Brain microvascular endothelial cell (primary cell): ENCODE measurements at regions not wholly inside any gene's neighbourhood (a gene's known extent, or its start where the extent isn't known, plus 50 kb on each side); places are given as distances from the start of the nearest gene placed in this dataset.

Experiments used
- DNase-seq: peaks from one replicate; pipeline ENCODE4 v3.0.0-alpha.2; 2020
- H3K27ac ChIP-seq: fragments of 250-450 bp; sonication (Bioruptor Pico); 2 replicates; pipeline ENCODE4 v1.5.1; 2020; ENCODE audit warnings: mild to moderate bottlenecking, moderate library complexity
- H3K27me3 ChIP-seq: fragments of 250-450 bp; sonication (Bioruptor Pico); replicated peaks from 2 replicates; pipeline ENCODE4 v1.5.1; 2020; ENCODE audit warnings: mild to moderate bottlenecking
- H3K36me3 ChIP-seq: fragments of 250-450 bp; sonication (Bioruptor Pico); replicated peaks from 2 replicates; pipeline ENCODE4 v1.5.1; 2020; ENCODE audit warnings: mild to moderate bottlenecking
- H3K4me3 ChIP-seq: 2 replicates; pipeline ENCODE4 v1.5.1; 2011; ENCODE audit warnings: low read depth, mild to moderate bottlenecking, control low read depth, low read length, moderate library complexity
- in situ Hi-C: cut with HindIII; loops from 2 replicates; pipeline ENCODE4 v1.10.0; 2017; ENCODE audit warnings: low sequenced_read_pairs, low pct_ligation_motif_present
- TF ChIP-seq, protein P1 (sequence below): IDR thresholded peaks from 2 replicates; pipeline ENCODE4 v1.5.1; 2011; ENCODE audit warnings: low read depth, mild to moderate bottlenecking, moderate library complexity, low read length, control low read depth, inconsistent platforms; ENCODE audit errors: missing control alignments

DNA sequence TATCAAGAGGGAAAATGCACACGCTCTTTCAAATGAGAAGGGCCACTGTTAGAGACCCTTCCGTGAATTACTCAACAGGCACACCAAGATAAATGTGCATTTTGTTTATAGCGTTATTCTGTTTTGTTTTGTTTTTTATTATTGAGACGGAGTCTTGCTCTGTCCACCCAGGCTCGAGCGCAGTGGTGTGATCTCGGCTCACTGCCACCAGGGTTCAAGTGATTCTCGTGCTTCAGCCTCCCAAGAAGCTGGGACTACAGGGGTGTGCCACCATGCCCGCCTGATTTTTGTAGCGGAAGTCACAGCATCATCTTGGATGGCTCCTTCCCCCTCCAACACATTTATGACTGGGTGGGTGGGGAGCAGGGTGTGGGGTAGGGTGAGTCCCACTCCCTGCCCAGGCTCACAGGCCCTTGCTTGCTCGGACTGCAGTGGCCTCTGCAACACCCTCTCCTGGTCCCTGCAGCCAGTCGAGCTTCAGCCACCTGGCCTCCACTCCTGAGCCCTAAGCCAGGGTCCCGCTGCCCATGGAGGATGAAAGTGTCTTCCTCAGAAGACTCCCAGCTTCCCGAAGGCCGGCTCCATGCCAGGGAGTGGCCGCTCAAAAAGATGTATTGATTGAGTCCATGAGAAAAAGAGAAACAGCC is 68.0 kb downstream of the RTL6 start:
- Histone ChIP-seq H3K27me3 (no peaks in the 10 kb centered on the region), H3K36me3 (no peaks in the 10 kb centered on the region), H3K4me3 (no peak overlapping the region), H3K27ac (no peak overlapping the region)
- TF ChIP-seq, protein P1, sequence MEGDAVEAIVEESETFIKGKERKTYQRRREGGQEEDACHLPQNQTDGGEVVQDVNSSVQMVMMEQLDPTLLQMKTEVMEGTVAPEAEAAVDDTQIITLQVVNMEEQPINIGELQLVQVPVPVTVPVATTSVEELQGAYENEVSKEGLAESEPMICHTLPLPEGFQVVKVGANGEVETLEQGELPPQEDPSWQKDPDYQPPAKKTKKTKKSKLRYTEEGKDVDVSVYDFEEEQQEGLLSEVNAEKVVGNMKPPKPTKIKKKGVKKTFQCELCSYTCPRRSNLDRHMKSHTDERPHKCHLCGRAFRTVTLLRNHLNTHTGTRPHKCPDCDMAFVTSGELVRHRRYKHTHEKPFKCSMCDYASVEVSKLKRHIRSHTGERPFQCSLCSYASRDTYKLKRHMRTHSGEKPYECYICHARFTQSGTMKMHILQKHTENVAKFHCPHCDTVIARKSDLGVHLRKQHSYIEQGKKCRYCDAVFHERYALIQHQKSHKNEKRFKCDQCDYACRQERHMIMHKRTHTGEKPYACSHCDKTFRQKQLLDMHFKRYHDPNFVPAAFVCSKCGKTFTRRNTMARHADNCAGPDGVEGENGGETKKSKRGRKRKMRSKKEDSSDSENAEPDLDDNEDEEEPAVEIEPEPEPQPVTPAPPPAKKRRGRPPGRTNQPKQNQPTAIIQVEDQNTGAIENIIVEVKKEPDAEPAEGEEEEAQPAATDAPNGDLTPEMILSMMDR, result no peak
- in situ Hi-C loops, result no loop called here
- DNase-seq, result no peak

DNA sequence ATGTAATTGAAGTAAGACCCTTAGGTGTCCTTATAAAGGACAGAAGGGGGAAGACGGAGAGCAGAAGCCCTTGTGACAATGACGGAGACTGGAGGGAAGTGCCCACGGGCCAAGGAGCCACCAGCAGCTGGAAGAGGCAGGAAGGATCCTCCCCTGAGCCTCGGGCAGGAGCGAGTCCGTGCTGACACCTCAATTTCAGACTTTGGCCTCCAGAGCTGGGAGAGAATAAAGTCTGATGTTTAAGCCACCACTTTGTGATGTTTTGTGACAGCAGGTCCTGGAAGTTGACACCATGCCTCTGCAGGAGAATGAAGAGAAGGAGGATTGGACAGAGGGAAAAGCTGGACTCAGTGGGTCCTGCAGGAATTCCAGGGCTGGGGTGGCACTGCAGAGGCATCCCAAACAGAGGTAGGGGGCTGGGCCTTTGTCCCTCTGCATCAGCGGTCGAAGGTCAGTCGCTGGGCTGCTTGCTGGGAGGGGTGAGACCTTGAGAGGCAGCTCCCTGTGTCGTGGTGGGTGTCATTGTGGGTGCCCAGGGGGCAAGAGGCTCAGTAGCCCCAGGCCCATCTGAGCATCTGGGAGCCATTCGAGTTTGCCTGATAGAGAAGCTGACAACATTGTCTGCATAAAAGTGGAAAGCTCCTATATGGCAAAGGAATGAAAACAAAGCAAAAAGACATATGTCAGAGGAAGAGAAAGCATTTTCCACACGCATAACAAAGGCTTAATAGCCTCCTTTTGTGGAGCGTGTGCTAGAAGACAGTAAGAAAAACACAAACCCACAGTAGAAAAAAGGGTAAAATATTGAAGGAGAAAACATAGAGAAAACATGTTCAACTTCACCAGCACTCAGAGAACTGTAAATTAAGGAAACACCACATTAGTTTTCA is 68.8 kb downstream of the RTL6 start:
- H3K36me3 ChIP-seq, result no peaks in the 10 kb centered on the region
- no peak overlapping the region for H3K27ac ChIP-seq
- no peak for DNase-seq
- H3K4me3 ChIP-seq, result no peak overlapping the region
- in situ Hi-C loops, result no loop called here
- H3K27me3 ChIP-seq, result no peaks in the 10 kb centered on the region
- TF ChIP-seq, protein P1, result no peak

DNA sequence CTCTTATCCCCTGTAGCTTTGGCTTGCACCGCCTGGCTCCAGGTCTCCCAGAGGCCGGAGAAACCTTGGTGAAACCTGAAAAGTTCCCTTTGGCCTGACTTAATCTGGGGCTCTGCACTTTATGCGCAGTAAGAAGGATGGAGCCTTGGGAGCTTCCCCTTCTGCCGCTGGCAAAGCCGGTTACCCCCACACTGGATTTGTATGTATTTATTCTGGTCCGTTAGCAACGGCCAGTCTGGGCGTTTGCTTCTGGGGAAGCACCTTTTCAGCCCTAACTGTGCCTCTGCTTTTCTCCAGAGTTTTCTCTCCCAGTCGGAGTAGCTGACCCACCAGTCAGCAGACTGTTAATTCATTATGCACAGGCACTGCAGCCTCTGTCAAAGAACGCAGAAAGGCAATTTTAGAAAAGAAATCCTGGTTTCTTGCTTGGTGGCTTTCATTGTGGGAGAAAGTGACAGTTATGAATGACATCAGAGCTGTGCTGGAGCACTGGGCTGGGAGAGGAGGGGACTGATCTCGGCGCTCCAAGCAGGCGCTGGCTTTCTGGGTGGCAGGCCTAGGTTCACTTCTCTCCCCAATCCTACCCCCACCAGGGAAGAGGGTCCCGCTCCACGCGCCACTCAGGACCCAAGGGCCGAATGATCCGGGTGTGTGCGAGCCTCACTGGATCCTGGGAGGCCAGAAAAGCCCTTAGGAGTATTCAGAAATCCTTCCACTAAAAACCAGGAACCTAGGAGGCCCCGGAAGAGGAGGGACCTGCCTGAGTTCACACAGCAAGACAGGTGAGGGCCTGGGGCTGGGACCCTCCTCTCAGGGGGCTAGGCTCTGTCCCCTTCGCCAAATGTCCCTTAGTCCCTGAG is 70.2 kb downstream of the RTL6 start:
- DNase-seq, result no peak
- TF ChIP-seq, protein P1, result no peak
- no peaks in the 10 kb centered on the region for H3K27me3 ChIP-seq
- no peaks in the 10 kb centered on the region for H3K36me3 ChIP-seq
- H3K4me3 ChIP-seq, result no peak overlapping the region
- no peak overlapping the region for H3K27ac ChIP-seq
- in situ Hi-C loops, result no loop called here

DNA sequence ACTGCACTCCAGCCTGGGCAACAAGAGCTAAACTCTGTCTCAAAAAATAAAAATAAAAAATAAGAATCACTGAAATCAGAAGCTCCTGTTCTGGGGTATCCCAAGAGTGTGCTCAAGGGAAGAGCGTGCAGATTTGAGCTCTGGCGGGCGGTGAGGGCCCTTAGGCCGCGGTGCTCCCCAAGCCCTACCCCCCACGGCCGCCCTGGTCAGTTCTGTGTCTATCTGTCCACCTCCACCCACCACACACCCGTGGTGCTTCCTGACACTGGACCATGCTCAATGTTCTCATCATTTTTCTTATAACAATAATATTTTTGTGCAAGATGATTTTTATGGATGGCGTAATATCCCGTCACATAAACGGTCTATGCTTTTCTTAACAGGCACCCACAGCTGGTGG is 71.1 kb downstream of the RTL6 start:
- in situ Hi-C loops, result no loop called here
- H3K36me3 ChIP-seq, result no peaks in the 10 kb centered on the region
- no peak overlapping the region for H3K4me3 ChIP-seq
- no peaks in the 10 kb centered on the region for H3K27me3 ChIP-seq
- TF ChIP-seq, protein P1, result no peak
- no peak overlapping the region for H3K27ac ChIP-seq
- DNase-seq, result no peak

DNA sequence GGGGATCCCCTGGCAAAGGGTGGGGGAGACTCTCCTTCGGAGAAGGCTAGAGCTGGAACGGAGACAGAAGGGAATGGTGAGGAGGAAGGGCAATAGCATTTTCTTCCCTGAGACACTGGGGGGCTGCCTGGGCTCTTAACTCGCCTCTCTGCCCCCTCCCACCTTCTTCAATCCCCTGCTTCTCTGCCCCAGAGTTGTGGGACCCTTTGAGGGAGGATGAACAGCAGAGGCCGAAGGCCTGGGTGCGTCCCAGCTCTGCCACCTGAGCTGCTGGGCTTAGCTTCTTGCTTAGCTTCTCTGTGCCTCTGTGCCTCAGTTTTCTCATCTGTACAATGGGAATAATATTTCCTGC is 72.4 kb downstream of the RTL6 start:
- Histone ChIP-seq H3K4me3 (no peak overlapping the region), H3K36me3 (no peaks in the 10 kb centered on the region), H3K27me3 (no peaks in the 10 kb centered on the region), H3K27ac (no peak overlapping the region)
- TF ChIP-seq, protein P1, result no peak
- in situ Hi-C loops, result no loop called here
- DNase-seq, result no peak
